Loucy (cell line): ENCODE measurements at regions not wholly inside any gene's neighbourhood (a gene's known extent, or its start where the extent isn't known, plus 50 kb on each side); places are given as distances from the start of the nearest gene placed in this dataset.

Experiments
- H2AFZ ChIP-seq: fragments of 200-600 bp; sonication (generic); 2 replicates; pipeline ENCODE4 v1.6.0; 2016; ENCODE audit warnings: antibody characterized with exemption, mild to moderate bottlenecking, low read length, moderate library complexity
- H3F3A ChIP-seq: fragments of 200-600 bp; 2 replicates; pipeline ENCODE4 v1.6.0; 2016; ENCODE audit warnings: antibody characterized with exemption, low read depth, mild to moderate bottlenecking
- H3K27me3 ChIP-seq: fragments of 200-600 bp; sonication (generic); 2 replicates; pipeline ENCODE4 v1.6.1; 2014; ENCODE audit warnings: low read length, mild to moderate bottlenecking; ENCODE audit not compliant: insufficient read depth, poor library complexity, severe bottlenecking
- H3K36me3 ChIP-seq: fragments of 200-600 bp; sonication (generic); 2 replicates; pipeline ENCODE4 v1.6.1; 2016; ENCODE audit warnings: low read length; ENCODE audit not compliant: insufficient read depth
- H3K4me1 ChIP-seq: fragments of 200-600 bp; sonication (generic); 2 replicates; pipeline ENCODE4 v1.5.1; 2014; ENCODE audit warnings: low read length, mild to moderate bottlenecking; ENCODE audit not compliant: insufficient read depth, poor library complexity, severe bottlenecking
- H3K4me2 ChIP-seq: fragments of 200-600 bp; sonication (generic); 2 replicates; pipeline ENCODE4 v1.6.0; 2014; ENCODE audit warnings: antibody characterized with exemption, low read length, low read depth, mild to moderate bottlenecking; ENCODE audit not compliant: poor library complexity, severe bottlenecking
- H3K4me3 ChIP-seq: fragments of 200-600 bp; sonication (generic); 2 replicates; pipeline ENCODE4 v1.5.1; 2014; ENCODE audit warnings: low read length, mild to moderate bottlenecking, mixed read lengths; ENCODE audit not compliant: poor library complexity, severe bottlenecking
- H3K79me2 ChIP-seq: fragments of 200-600 bp; sonication (generic); 2 replicates; pipeline ENCODE4 v1.6.1; 2014; ENCODE audit warnings: low read length; ENCODE audit not compliant: insufficient read depth
- H3K9ac ChIP-seq: fragments of 200-600 bp; sonication (generic); 2 replicates; pipeline ENCODE4 v1.6.0; 2014; ENCODE audit warnings: mild to moderate bottlenecking, low read depth, low read length, moderate library complexity; ENCODE audit not compliant: poor library complexity, severe bottlenecking
- H3K9me2 ChIP-seq: fragments of 200-600 bp; sonication (generic); replicated peaks from 2 replicates; pipeline ENCODE4 v1.6.1; 2016; ENCODE audit warnings: low read depth, low read length, mixed read lengths
- H3K9me3 ChIP-seq: fragments of 200-600 bp; sonication (generic); 2 replicates; pipeline ENCODE4 v1.6.1; 2014; ENCODE audit warnings: mild to moderate bottlenecking, antibody characterized with exemption, low read length, low read depth; ENCODE audit not compliant: insufficient read depth
- H4K20me1 ChIP-seq: fragments of 200-600 bp; sonication (generic); 2 replicates; pipeline ENCODE4 v1.6.0; 2014; ENCODE audit warnings: antibody characterized with exemption, low read length, mild to moderate bottlenecking; ENCODE audit not compliant: insufficient read depth, poor library complexity, severe bottlenecking
- CTCF ChIP-seq: fragments of 200-600 bp; sonication (generic); conservative IDR thresholded peaks from 2 replicates; pipeline ENCODE4 v1.5.1; 2014; ENCODE audit warnings: mild to moderate bottlenecking, antibody characterized with exemption, low read length
- EZH2phosphoT487 ChIP-seq: fragments of 200-600 bp; IDR thresholded peaks from 2 replicates; pipeline ENCODE4 v1.6.1; 2018; ENCODE audit warnings: antibody characterized with exemption, mild to moderate bottlenecking, moderate library complexity, borderline replicate concordance

GRCh38 chr5:89722538-89722937, 687.0 kb downstream of the CETN3 start:
- Histone ChIP-seq H3K9me2 (no peaks in the 10 kb centered on the region), H3K4me2 (no peak overlapping the region), H4K20me1 (no peaks in the 10 kb centered on the region), H3K36me3 (no peaks in the 10 kb centered on the region), H3K9ac (no peak overlapping the region), H3K27me3 (no peaks in the 10 kb centered on the region), H3F3A (no peaks in the 10 kb centered on the region), H3K9me3 (no peaks in the 10 kb centered on the region), H3K4me1 (no peaks in the 10 kb centered on the region), H3K79me2 (no peaks in the 10 kb centered on the region), H3K4me3 (no peak overlapping the region), H2AFZ (no peak overlapping the region)
- TF ChIP-seq EZH2phosphoT487 (no peak), CTCF (no peak)

GRCh38 chr5:89721931-89722330, 687.6 kb downstream of the CETN3 start:
- Histone ChIP-seq H2AFZ (no peak overlapping the region), H3K27me3 (no peaks in the 10 kb centered on the region), H3K4me2 (no peak overlapping the region), H3K36me3 (no peaks in the 10 kb centered on the region), H4K20me1 (no peaks in the 10 kb centered on the region), H3K79me2 (no peaks in the 10 kb centered on the region), H3K9ac (no peak overlapping the region), H3K4me1 (no peaks in the 10 kb centered on the region), H3F3A (no peaks in the 10 kb centered on the region), H3K9me2 (no peaks in the 10 kb centered on the region), H3K9me3 (no peaks in the 10 kb centered on the region), H3K4me3 (no peak overlapping the region)
- TF ChIP-seq EZH2phosphoT487 = no peak
- no peak for TF ChIP-seq CTCF

- H2AFZ ChIP-seq = no peak overlapping the region
- no peak overlapping the region for H3K9ac ChIP-seq
- H3K4me3 ChIP-seq = no peak overlapping the region
- no peaks in the 10 kb centered on the region for H3K27me3 ChIP-seq
- no peaks in the 10 kb centered on the region for H3K79me2 ChIP-seq
- H3K9me2 ChIP-seq = no peaks in the 10 kb centered on the region
- no peaks in the 10 kb centered on the region for H3K36me3 ChIP-seq
- H3K9me3 ChIP-seq = no peaks in the 10 kb centered on the region
- H3K4me2 ChIP-seq = no peak overlapping the region
- no peaks in the 10 kb centered on the region for H4K20me1 ChIP-seq
- no peaks in the 10 kb centered on the region for H3F3A ChIP-seq
- H3K4me1 ChIP-seq = no peaks in the 10 kb centered on the region
- TF ChIP-seq CTCF (no peak), EZH2phosphoT487 (no peak)
Measured at GRCh38 chr5:89721353-89721752, 688.2 kb downstream of the CETN3 start.
